ENCODE measurements at regions not wholly inside any gene's neighbourhood (a gene's known extent, or its start where the extent isn't known, plus 50 kb on each side); places are given as distances from the start of the nearest gene placed in this dataset.

DNA sequence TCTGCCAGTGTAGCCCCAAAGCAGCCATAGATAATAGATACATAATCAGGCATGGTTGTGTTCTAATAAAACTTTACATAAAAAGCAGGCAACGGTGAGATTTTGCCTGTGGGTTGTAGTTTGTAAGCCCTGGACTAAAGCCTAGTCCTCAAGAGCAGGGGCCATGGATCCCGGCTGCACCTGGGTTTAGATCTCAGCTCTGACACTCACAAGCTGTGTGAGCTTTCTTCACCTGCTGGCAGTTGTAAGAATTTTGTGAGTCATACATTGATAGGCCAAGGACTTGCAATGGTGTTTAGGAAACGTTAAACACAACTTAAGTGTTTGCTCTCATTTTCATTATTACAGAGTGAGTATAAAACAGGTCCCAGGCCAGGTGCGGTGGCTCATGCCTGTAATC, 395.8 kb upstream of the TBX3 start:
- TF ChIP-seq, protein P1, sequence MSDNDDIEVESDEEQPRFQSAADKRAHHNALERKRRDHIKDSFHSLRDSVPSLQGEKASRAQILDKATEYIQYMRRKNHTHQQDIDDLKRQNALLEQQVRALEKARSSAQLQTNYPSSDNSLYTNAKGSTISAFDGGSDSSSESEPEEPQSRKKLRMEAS (IDR thresholded peaks at IDR 0.05; ENCODE audit: low read depth) = no peak
- TF ChIP-seq, protein P2, sequence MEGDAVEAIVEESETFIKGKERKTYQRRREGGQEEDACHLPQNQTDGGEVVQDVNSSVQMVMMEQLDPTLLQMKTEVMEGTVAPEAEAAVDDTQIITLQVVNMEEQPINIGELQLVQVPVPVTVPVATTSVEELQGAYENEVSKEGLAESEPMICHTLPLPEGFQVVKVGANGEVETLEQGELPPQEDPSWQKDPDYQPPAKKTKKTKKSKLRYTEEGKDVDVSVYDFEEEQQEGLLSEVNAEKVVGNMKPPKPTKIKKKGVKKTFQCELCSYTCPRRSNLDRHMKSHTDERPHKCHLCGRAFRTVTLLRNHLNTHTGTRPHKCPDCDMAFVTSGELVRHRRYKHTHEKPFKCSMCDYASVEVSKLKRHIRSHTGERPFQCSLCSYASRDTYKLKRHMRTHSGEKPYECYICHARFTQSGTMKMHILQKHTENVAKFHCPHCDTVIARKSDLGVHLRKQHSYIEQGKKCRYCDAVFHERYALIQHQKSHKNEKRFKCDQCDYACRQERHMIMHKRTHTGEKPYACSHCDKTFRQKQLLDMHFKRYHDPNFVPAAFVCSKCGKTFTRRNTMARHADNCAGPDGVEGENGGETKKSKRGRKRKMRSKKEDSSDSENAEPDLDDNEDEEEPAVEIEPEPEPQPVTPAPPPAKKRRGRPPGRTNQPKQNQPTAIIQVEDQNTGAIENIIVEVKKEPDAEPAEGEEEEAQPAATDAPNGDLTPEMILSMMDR (IDR thresholded peaks at IDR 0.05) = no peak
- TF ChIP-seq POLR2AphosphoS5 (IDR thresholded peaks at IDR 0.05; ENCODE audit: low read depth, low read length) (no peak), RAD21 (IDR thresholded peaks at IDR 0.05; ENCODE audit: low read length) (no peak), GABPA (IDR thresholded peaks at IDR 0.05; ENCODE audit: low read depth) (no peak), MXI1 (IDR thresholded peaks at IDR 0.05; ENCODE audit: low read depth, low read length) (no peak), TAF1 (IDR thresholded peaks at IDR 0.05; ENCODE audit: borderline replicate concordance, low read depth, low read length) (no peak), SIN3A (IDR thresholded peaks at IDR 0.05; ENCODE audit: borderline replicate concordance, low read depth, low read length) (no peak), FOSL2 (IDR thresholded peaks at IDR 0.05; ENCODE audit: borderline replicate concordance, low read depth) (no peak), SMC3 (IDR thresholded peaks at IDR 0.05; ENCODE audit: low read depth, low read length) (no peak), NRF1 (IDR thresholded peaks at IDR 0.05; ENCODE audit: low read depth, low read length) (no peak)
- TF ChIP-seq, protein P3, sequence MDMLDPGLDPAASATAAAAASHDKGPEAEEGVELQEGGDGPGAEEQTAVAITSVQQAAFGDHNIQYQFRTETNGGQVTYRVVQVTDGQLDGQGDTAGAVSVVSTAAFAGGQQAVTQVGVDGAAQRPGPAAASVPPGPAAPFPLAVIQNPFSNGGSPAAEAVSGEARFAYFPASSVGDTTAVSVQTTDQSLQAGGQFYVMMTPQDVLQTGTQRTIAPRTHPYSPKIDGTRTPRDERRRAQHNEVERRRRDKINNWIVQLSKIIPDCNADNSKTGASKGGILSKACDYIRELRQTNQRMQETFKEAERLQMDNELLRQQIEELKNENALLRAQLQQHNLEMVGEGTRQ (IDR thresholded peaks at IDR 0.05; ENCODE audit: borderline replicate concordance, low read depth, low read length) = no peak
- TF ChIP-seq, protein P4, sequence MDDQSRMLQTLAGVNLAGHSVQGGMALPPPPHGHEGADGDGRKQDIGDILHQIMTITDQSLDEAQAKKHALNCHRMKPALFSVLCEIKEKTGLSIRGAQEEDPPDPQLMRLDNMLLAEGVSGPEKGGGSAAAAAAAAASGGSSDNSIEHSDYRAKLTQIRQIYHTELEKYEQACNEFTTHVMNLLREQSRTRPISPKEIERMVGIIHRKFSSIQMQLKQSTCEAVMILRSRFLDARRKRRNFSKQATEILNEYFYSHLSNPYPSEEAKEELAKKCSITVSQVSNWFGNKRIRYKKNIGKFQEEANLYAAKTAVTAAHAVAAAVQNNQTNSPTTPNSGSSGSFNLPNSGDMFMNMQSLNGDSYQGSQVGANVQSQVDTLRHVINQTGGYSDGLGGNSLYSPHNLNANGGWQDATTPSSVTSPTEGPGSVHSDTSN (IDR thresholded peaks at IDR 0.05) = no peak
- TF ChIP-seq, protein P5, sequence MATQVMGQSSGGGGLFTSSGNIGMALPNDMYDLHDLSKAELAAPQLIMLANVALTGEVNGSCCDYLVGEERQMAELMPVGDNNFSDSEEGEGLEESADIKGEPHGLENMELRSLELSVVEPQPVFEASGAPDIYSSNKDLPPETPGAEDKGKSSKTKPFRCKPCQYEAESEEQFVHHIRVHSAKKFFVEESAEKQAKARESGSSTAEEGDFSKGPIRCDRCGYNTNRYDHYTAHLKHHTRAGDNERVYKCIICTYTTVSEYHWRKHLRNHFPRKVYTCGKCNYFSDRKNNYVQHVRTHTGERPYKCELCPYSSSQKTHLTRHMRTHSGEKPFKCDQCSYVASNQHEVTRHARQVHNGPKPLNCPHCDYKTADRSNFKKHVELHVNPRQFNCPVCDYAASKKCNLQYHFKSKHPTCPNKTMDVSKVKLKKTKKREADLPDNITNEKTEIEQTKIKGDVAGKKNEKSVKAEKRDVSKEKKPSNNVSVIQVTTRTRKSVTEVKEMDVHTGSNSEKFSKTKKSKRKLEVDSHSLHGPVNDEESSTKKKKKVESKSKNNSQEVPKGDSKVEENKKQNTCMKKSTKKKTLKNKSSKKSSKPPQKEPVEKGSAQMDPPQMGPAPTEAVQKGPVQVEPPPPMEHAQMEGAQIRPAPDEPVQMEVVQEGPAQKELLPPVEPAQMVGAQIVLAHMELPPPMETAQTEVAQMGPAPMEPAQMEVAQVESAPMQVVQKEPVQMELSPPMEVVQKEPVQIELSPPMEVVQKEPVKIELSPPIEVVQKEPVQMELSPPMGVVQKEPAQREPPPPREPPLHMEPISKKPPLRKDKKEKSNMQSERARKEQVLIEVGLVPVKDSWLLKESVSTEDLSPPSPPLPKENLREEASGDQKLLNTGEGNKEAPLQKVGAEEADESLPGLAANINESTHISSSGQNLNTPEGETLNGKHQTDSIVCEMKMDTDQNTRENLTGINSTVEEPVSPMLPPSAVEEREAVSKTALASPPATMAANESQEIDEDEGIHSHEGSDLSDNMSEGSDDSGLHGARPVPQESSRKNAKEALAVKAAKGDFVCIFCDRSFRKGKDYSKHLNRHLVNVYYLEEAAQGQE (IDR thresholded peaks at IDR 0.05; ENCODE audit: low read depth, low read length) = no peak

All from SK-N-SH (cell line).